HEK293 (cell line): ENCODE measurements at regions not wholly inside any gene's neighbourhood (a gene's known extent, or its start where the extent isn't known, plus 50 kb on each side); places are given as distances from the start of the nearest gene placed in this dataset.

Experiments used
- CTCF ChIA-PET: fragments of 350-600 bp; formaldehyde crosslinking; extraction: SDS; loops from one replicate; lab custom pipeline; 2021; ENCODE audit warnings: antibody characterized with exemption; lab: Yijun Ruan, JAX
- POLR2A ChIA-PET: fragments of 300-600 bp; formaldehyde crosslinking; extraction: SDS; loops from one replicate; lab custom pipeline; 2020; ENCODE audit warnings: antibody characterized with exemption, inconsistent platforms; lab: Yijun Ruan, JAX
- H3K27ac ChIP-seq: fragments of 200-500 bp; sonication (Bioruptor generic); 2 replicates; pipeline ENCODE4 v1.5.1; 2014; ENCODE audit warnings: low read depth, low read length, control low read depth, inconsistent platforms; ENCODE audit errors: extremely low read depth
- H3K36me3 ChIP-seq, 2 experiments: fragments of 200-500 bp in 1 of 2; sonication (Bioruptor generic) in 1 of 2; 1 replicate in 1 of 2; 2 replicates in 1 of 2; pipeline ENCODE4 v1.5.1; 2014 to 2017; ENCODE audit warnings: inconsistent platforms in 2 of 2, low read length in 2 of 2; ENCODE audit not compliant: control insufficient read depth in 2 of 2, insufficient read depth in 1 of 2
- H3K4me1 ChIP-seq: fragments of 200-500 bp; sonication (Bioruptor generic); 2 replicates; pipeline ENCODE4 v1.5.1; 2014; ENCODE audit warnings: mild to moderate bottlenecking, low read length, inconsistent platforms; ENCODE audit not compliant: control insufficient read depth, insufficient read depth
- H3K4me3 ChIP-seq: 2 replicates; pipeline ENCODE4 v1.5.1; 2011; ENCODE audit warnings: low read depth, mild to moderate bottlenecking, control low read depth, low read length, moderate library complexity
- H3K9me3 ChIP-seq: fragments of 200-500 bp; sonication (Bioruptor generic); 2 replicates; pipeline ENCODE4 v1.5.1; 2014; ENCODE audit warnings: low read depth, low read length, inconsistent platforms; ENCODE audit not compliant: control insufficient read depth, insufficient read depth
- HOXD13 ChIP-seq: sonication (generic); formaldehyde crosslinking; IDR thresholded peaks from 2 replicates; pipeline ENCODE4 v1.8.0; 2022; ENCODE audit warnings: missing genetic modification reagents, borderline replicate concordance
- MEIS1 ChIP-seq: sonication (generic); formaldehyde crosslinking; IDR thresholded peaks from 2 replicates; pipeline ENCODE4 v1.8.1; 2022; ENCODE audit warnings: missing genetic modification reagents, mild to moderate bottlenecking, borderline replicate concordance
- PRDM4 ChIP-seq: fragments of 450-650 bp; formaldehyde crosslinking; IDR thresholded peaks from 2 replicates; pipeline ENCODE4 v1.5.1; 2017; ENCODE audit warnings: missing biosample characterization, missing genetic modification characterization
- WT1 ChIP-seq: fragments of 450-650 bp; formaldehyde crosslinking; IDR thresholded peaks from 2 replicates; pipeline ENCODE4 v1.5.1; 2016; ENCODE audit warnings: missing biosample characterization, missing genetic modification characterization
- ZBTB17 ChIP-seq: fragments of 450-650 bp; formaldehyde crosslinking; IDR thresholded peaks from 2 replicates; pipeline ENCODE4 v1.5.1; 2016; ENCODE audit warnings: missing biosample characterization, missing genetic modification characterization
- ZBTB48 ChIP-seq: fragments of 450-650 bp; formaldehyde crosslinking; IDR thresholded peaks from 2 replicates; pipeline ENCODE4 v1.5.1; 2016; ENCODE audit warnings: missing biosample characterization, missing genetic modification characterization
- ZBTB8A ChIP-seq: fragments of 450-650 bp; formaldehyde crosslinking; IDR thresholded peaks from 2 replicates; pipeline ENCODE4 v1.5.1; 2016; ENCODE audit warnings: missing biosample characterization, missing genetic modification characterization
- ZNF114 ChIP-seq: fragments of 450-650 bp; formaldehyde crosslinking; IDR thresholded peaks from 2 replicates; pipeline ENCODE4 v1.5.0; 2017; ENCODE audit warnings: missing biosample characterization, missing genetic modification characterization
- ZNF155 ChIP-seq: fragments of 450-650 bp; formaldehyde crosslinking; IDR thresholded peaks from 2 replicates; pipeline ENCODE4 v1.5.1; 2016; ENCODE audit warnings: missing biosample characterization, missing genetic modification characterization
- ZNF16 ChIP-seq: fragments of 450-650 bp; formaldehyde crosslinking; IDR thresholded peaks from 2 replicates; pipeline ENCODE4 v1.5.1; 2016; ENCODE audit warnings: low read depth, missing biosample characterization, missing genetic modification characterization
- ZNF202 ChIP-seq: fragments of 450-650 bp; formaldehyde crosslinking; IDR thresholded peaks from 2 replicates; pipeline ENCODE4 v1.5.1; 2016; ENCODE audit warnings: missing biosample characterization, missing genetic modification characterization, borderline replicate concordance
- ZNF211 ChIP-seq: fragments of 450-650 bp; formaldehyde crosslinking; IDR thresholded peaks from 2 replicates; pipeline ENCODE4 v1.5.1; 2016; ENCODE audit warnings: low read depth, missing biosample characterization, missing genetic modification characterization
- ZNF23 ChIP-seq: fragments of 450-650 bp; formaldehyde crosslinking; IDR thresholded peaks from 2 replicates; pipeline ENCODE4 v1.5.1; 2016; ENCODE audit warnings: missing biosample characterization, missing genetic modification characterization, borderline replicate concordance
- ZNF341 ChIP-seq: fragments of 450-650 bp; formaldehyde crosslinking; IDR thresholded peaks from 2 replicates; pipeline ENCODE4; 2016; ENCODE audit warnings: low read depth, missing biosample characterization, missing genetic modification characterization
- ZNF423 ChIP-seq: fragments of 450-650 bp; formaldehyde crosslinking; IDR thresholded peaks from 2 replicates; pipeline ENCODE4 v1.5.1; 2016; ENCODE audit warnings: missing biosample characterization, missing genetic modification characterization
- ZNF449 ChIP-seq: fragments of 450-650 bp; formaldehyde crosslinking; IDR thresholded peaks from 2 replicates; pipeline ENCODE4 v1.5.1; 2017; ENCODE audit warnings: missing biosample characterization, mild to moderate bottlenecking, missing genetic modification characterization, moderate library complexity
- ZNF510 ChIP-seq: fragments of 450-650 bp; formaldehyde crosslinking; IDR thresholded peaks from 2 replicates; pipeline ENCODE4 v1.5.1; 2018; ENCODE audit warnings: mild to moderate bottlenecking, missing genetic modification characterization, missing biosample characterization; ENCODE audit not compliant: insufficient replicate concordance
- ZNF514 ChIP-seq: fragments of 450-650 bp; formaldehyde crosslinking; IDR thresholded peaks from 2 replicates; pipeline ENCODE4 v1.5.1; 2016; ENCODE audit warnings: missing biosample characterization, missing genetic modification characterization
- ZNF548 ChIP-seq: fragments of 450-650 bp; formaldehyde crosslinking; IDR thresholded peaks from 2 replicates; pipeline ENCODE4 v1.5.1; 2016; ENCODE audit warnings: missing biosample characterization, missing genetic modification characterization
- ZNF600 ChIP-seq: fragments of 450-650 bp; formaldehyde crosslinking; IDR thresholded peaks from 2 replicates; pipeline ENCODE4 v1.5.1; 2016; ENCODE audit warnings: missing biosample characterization, missing genetic modification characterization
- ZNF623 ChIP-seq: fragments of 450-650 bp; formaldehyde crosslinking; IDR thresholded peaks from 2 replicates; pipeline ENCODE4 v1.5.1; 2016; ENCODE audit warnings: missing biosample characterization, missing genetic modification characterization
- ZNF624 ChIP-seq: fragments of 450-650 bp; formaldehyde crosslinking; IDR thresholded peaks from 2 replicates; pipeline ENCODE4 v1.5.1; 2017; ENCODE audit warnings: missing biosample characterization, missing genetic modification characterization
- ZNF768 ChIP-seq: fragments of 450-650 bp; formaldehyde crosslinking; IDR thresholded peaks from 2 replicates; pipeline ENCODE4 v1.5.1; 2018; ENCODE audit warnings: missing biosample characterization, mild to moderate bottlenecking, missing genetic modification characterization
- ZNF791 ChIP-seq: fragments of 450-650 bp; formaldehyde crosslinking; IDR thresholded peaks from 2 replicates; pipeline ENCODE4 v1.5.1; 2016; ENCODE audit warnings: missing biosample characterization, missing genetic modification characterization
- ZNF830 ChIP-seq: fragments of 450-650 bp; IDR thresholded peaks from 2 replicates; pipeline ENCODE4 v1.5.0; 2018; ENCODE audit warnings: missing biosample characterization, missing genetic modification characterization, low read depth, mild to moderate bottlenecking, moderate library complexity
- ZNF837 ChIP-seq: fragments of 450-650 bp; formaldehyde crosslinking; IDR thresholded peaks from 2 replicates; pipeline ENCODE4 v1.5.1; 2016; ENCODE audit warnings: missing biosample characterization, missing genetic modification characterization
- ZXDB ChIP-seq: fragments of 450-650 bp; formaldehyde crosslinking; IDR thresholded peaks from 2 replicates; pipeline ENCODE4 v1.5.1; 2016; ENCODE audit warnings: missing biosample characterization, missing genetic modification characterization
- TF ChIP-seq, protein P1 (sequence below): fragments of 450-650 bp; formaldehyde crosslinking; optimal IDR thresholded peaks from 2 replicates; pipeline ENCODE3; 2016; ENCODE audit warnings: missing biosample characterization, mild to moderate bottlenecking, missing genetic modification characterization

GRCh38 chr10:76628801-76629200 is 1008.8 kb downstream of the KCNMA1 start:
- POLR2A ChIA-PET, result no interaction called here
- Histone ChIP-seq H3K4me1 (no peaks in the 10 kb centered on the region), H3K36me3 (no peaks in the 10 kb centered on the region), H3K4me3 (no peak overlapping the region), H3K27ac (no peak overlapping the region), H3K9me3 (no peaks in the 10 kb centered on the region)
- CTCF ChIA-PET, result interaction anchor here (0.6 kb wide), 1 partner anchor 114 kb away, joined by 3 read pairs; no protein-coding TSS in a partner anchor
- TF ChIP-seq ZBTB48 (tag by site-specific recombination) (no peak), ZNF623 (tag by site-specific recombination) (no peak), ZNF837 (no peak), ZNF23 (tag by site-specific recombination) (no peak), WT1 (no peak), ZNF600 (tag by site-specific recombination) (no peak), ZNF548 (tag by site-specific recombination) (no peak), ZNF830 (tag by site-specific recombination) (no peak), ZNF155 (tag by site-specific recombination) (no peak), ZNF449 (no peak), ZXDB (tag by site-specific recombination) (no peak), ZNF791 (tag by site-specific recombination) (no peak), PRDM4 (no peak), ZNF768 (tag by site-specific recombination) (no peak)
- TF ChIP-seq, protein P1, sequence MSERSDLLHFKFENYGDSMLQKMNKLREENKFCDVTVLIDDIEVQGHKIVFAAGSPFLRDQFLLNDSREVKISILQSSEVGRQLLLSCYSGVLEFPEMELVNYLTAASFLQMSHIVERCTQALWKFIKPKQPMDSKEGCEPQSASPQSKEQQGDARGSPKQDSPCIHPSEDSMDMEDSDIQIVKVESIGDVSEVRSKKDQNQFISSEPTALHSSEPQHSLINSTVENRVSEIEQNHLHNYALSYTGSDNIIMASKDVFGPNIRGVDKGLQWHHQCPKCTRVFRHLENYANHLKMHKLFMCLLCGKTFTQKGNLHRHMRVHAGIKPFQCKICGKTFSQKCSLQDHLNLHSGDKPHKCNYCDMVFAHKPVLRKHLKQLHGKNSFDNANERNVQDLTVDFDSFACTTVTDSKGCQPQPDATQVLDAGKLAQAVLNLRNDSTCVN (tag by site-specific recombination), result no peak

- TF ChIP-seq HOXD13 (CRISPR knock-in tag) (no peak), ZNF624 (tag by site-specific recombination) (no peak), ZNF202 (tag by site-specific recombination) (no peak), ZNF114 (tag by site-specific recombination) (no peak), ZNF514 (tag by site-specific recombination) (no peak), ZNF510 (tag by site-specific recombination) (no peak), ZNF768 (tag by site-specific recombination) (no peak), MEIS1 (CRISPR knock-in tag) (no peak), WT1 (no peak), ZBTB8A (no peak), ZNF16 (tag by site-specific recombination) (no peak), ZBTB17 (tag by site-specific recombination) (no peak), ZNF341 (no peak), ZNF423 (tag by site-specific recombination) (no peak), ZNF211 (no peak)
Measured at GRCh38 chr10:76626386-76626785, 1011.2 kb downstream of the KCNMA1 start.

More at GRCh38 chr10:76626386-76626785, 1011.2 kb downstream of the KCNMA1 start:
- no peaks in the 10 kb centered on the region for H3K4me1 ChIP-seq
- POLR2A ChIA-PET, result no interaction called here
- H3K4me3 ChIP-seq, result no peak overlapping the region
- no peak overlapping the region for H3K27ac ChIP-seq
- H3K36me3 ChIP-seq, result no peaks in the 10 kb centered on the region
- H3K9me3 ChIP-seq, result no peaks in the 10 kb centered on the region
- CTCF ChIA-PET, result no interaction called here
